HEK293 (cell line): ENCODE measurements at regions not wholly inside any gene's neighbourhood (a gene's known extent, or its start where the extent isn't known, plus 50 kb on each side); places are given as distances from the start of the nearest gene placed in this dataset.

Source experiments
- BCL11A ChIP-seq: fragments of 450-650 bp; formaldehyde crosslinking; IDR thresholded peaks from 2 replicates; pipeline ENCODE4 v1.5.1; 2016; ENCODE audit warnings: low read depth, missing biosample characterization, missing genetic modification characterization
- MYNN ChIP-seq: fragments of 450-650 bp; formaldehyde crosslinking; IDR thresholded peaks from 2 replicates; pipeline ENCODE4 v1.5.1; 2016; ENCODE audit warnings: missing biosample characterization, missing genetic modification characterization, borderline replicate concordance
- SALL2 ChIP-seq: fragments of 450-650 bp; formaldehyde crosslinking; IDR thresholded peaks from 2 replicates; pipeline ENCODE4 v1.5.0; 2017; ENCODE audit warnings: missing biosample characterization, mild to moderate bottlenecking, missing genetic modification characterization, borderline replicate concordance
- ZBTB17 ChIP-seq: fragments of 450-650 bp; formaldehyde crosslinking; IDR thresholded peaks from 2 replicates; pipeline ENCODE4 v1.5.1; 2016; ENCODE audit warnings: missing biosample characterization, missing genetic modification characterization
- ZNF621 ChIP-seq: fragments of 450-650 bp; formaldehyde crosslinking; IDR thresholded peaks from 2 replicates; pipeline ENCODE4 v1.5.1; 2017; ENCODE audit warnings: missing biosample characterization, missing genetic modification characterization
- ZSCAN30 ChIP-seq: fragments of 450-650 bp; IDR thresholded peaks from 2 replicates; pipeline ENCODE4 v1.5.1; 2018; ENCODE audit warnings: missing biosample characterization, mild to moderate bottlenecking, missing genetic modification characterization, moderate library complexity
- TF ChIP-seq, protein P1 (sequence below): fragments of 450-650 bp; formaldehyde crosslinking; IDR thresholded peaks from 2 replicates; pipeline ENCODE4 v1.5.1; 2016; ENCODE audit warnings: missing biosample characterization, missing genetic modification characterization
- TF ChIP-seq, protein P2 (sequence below): fragments of 450-650 bp; formaldehyde crosslinking; IDR thresholded peaks from 2 replicates; pipeline ENCODE4 v1.5.1; 2016; ENCODE audit warnings: missing biosample characterization, missing genetic modification characterization

DNA sequence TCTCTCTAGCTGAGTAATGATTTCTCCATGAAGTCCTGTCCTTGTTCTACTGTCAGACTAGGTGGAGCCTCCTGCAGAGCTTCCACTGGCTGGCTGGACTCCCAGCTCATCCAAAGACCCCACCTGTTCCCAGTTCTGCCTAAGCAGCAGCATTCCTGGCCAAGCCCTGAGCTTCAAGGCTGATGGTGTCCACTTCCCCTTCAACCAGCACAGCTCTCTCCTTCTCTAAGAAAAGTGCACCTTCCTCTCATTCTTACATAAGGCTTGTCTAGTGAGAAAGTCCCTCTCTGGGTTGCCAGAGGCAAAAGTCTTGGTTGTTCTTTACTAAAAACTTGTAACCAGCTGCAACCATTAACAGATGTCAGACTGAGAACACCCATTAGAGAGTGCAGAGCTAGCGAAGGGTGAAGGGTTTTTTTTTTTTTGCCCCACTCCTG is 58.9 kb downstream of the CXCR4 start:
- TF ChIP-seq, protein P1, sequence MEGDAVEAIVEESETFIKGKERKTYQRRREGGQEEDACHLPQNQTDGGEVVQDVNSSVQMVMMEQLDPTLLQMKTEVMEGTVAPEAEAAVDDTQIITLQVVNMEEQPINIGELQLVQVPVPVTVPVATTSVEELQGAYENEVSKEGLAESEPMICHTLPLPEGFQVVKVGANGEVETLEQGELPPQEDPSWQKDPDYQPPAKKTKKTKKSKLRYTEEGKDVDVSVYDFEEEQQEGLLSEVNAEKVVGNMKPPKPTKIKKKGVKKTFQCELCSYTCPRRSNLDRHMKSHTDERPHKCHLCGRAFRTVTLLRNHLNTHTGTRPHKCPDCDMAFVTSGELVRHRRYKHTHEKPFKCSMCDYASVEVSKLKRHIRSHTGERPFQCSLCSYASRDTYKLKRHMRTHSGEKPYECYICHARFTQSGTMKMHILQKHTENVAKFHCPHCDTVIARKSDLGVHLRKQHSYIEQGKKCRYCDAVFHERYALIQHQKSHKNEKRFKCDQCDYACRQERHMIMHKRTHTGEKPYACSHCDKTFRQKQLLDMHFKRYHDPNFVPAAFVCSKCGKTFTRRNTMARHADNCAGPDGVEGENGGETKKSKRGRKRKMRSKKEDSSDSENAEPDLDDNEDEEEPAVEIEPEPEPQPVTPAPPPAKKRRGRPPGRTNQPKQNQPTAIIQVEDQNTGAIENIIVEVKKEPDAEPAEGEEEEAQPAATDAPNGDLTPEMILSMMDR: no peak
- TF ChIP-seq BCL11A (tag by site-specific recombination) (no peak), MYNN (tag by site-specific recombination) (no peak), SALL2 (no peak), ZBTB17 (no peak), ZNF621 (tag by site-specific recombination) (no peak), ZSCAN30 (tag by site-specific recombination) (no peak)
- TF ChIP-seq, protein P2, sequence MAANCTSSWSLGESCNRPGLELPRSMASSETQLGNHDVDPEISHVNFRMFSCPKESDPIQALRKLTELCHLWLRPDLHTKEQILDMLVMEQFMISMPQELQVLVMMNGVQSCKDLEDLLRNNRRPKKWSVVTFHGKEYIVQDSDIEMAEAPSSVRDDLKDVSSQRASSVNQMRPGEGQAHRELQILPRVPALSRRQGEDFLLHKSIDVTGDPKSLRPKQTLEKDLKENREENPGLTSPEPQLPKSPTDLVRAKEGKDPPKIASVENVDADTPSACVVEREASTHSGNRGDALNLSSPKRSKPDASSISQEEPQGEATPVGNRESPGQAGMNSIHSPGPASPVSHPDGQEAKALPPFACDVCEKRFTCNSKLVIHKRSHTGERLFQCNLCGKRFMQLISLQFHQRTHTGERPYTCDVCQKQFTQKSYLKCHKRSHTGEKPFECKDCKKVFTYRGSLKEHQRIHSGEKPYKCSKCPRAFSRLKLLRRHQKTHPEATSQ: no peak
